NCI-H2029 treated with DMSO at 0.1 percent for 48 hours (cell line): ENCODE measurements at regions not wholly inside any gene's neighbourhood (a gene's known extent, or its start where the extent isn't known, plus 50 kb on each side); places are given as distances from the start of the nearest gene placed in this dataset.
"Not testable (repeated sequence)": the region's sequence is repeated elsewhere in the genome, so short reads cannot be mapped to it uniquely, and the experiment has no call there.

Experiments used
- DNase-seq: peaks from one replicate; lab custom pipeline; 2025; lab: John Stamatoyannopoulos, UW

DNA sequence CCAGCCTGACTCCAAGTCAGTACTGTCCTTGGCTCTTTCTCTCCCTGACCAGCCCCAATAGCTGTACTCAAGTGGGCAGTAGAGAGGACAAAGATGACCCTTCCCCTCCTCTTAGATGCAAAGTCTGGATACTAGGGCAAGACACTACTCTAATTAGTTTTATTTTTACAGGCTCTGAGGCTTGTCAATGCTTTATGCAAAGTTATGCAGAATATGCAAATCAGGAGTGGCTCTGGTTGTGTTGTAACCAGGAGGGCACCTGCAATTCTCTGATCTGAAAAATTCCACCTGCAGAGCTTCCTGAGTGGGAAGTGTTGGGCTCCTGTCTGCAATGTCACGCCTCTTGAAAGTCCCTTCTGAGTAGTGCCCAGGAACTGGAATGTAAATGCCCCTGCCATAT lies 201.5 kb downstream of the RGS3 start:
- DNase-seq, result no peak

DNA sequence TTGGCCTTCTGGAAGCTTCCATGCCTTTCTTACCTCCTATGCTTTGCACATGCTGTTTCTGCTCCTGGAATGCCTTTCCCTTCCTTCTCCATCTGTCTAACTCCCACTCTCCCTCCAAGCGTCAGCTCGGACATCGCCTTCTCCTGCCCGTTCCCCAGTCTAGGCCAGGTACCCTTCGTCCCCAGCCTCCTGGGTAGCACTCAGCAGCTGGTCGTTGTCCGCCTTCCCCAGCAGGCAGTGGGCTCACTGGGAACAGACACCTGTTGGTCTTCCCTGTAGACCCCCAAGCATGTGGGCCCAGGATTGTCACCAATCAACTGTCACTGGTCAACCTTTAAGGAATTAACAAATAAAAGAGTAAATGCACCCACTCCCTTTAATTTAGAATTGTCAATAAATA lies 202.2 kb downstream of the RGS3 start:
- DNase-seq, result no peak

DNA sequence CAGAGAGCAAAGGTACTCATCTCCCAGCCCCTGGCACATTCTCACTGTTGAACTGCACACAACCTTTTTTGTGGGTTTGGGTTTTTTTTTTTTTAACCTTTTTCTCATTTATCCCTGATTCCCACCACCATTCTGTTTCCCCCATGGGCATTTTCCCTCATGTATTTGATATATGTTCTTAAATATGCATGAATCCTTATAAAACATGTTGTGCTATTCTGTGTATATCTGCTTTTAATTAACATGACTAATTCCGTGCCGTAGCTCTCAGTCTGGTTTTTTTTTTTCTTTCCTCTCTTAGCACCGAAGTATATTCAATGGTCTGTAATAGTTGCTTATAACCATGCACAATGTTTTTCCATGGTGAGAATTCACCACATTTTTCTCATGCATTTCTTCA lies 204.5 kb downstream of the RGS3 start:
- DNase-seq, result no peak

DNA sequence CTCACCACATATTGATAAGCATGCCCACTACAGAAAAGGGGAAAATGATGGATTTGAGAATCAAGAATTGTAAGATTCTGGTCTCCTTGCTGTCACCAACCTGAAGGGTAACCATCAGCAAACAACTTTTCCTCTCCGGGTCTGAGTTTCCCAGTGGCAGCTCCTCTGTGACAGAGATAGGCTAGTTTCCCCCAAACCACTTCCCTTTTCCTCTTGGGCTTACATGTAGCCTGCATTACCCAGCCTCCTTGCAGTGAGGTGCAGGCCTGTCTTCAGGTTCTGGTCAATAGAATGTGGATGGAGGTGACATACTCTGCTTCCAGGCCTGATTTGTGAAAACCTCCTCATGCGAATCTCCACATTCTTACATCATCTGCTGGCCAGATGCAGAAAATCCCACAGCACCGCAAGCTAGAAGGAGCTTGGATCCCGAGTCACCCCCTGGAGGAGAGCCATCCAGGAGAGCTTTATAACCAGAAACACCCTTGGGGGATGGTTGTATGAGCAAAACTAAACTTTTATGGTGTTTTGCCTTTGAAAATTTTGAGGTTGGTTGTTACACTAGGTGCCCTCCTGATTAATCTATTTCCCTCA lies 206.1 kb downstream of the RGS3 start:
- no peak for DNase-seq

DNA sequence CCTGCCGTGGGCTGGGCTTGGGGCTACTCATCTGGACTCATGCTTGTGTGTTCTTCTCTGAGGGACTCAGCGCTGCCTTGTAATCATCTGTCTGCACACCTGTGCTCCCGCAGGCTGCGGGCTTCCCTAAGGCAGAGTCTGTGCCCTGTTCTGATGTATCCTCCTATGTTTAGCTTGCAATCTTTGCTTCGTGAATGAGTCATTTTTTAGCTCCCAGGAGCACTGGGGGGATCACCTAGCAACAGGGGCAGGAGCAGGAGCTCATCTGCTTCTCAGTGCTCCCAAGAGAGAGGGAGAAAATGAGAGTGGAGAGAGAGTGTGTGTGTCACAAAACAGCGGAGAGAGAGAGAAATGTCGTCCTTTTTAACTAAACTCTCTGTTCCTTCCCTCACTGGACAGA lies 202.4 kb upstream of the ZNF618 start:
- no peak for DNase-seq

DNA sequence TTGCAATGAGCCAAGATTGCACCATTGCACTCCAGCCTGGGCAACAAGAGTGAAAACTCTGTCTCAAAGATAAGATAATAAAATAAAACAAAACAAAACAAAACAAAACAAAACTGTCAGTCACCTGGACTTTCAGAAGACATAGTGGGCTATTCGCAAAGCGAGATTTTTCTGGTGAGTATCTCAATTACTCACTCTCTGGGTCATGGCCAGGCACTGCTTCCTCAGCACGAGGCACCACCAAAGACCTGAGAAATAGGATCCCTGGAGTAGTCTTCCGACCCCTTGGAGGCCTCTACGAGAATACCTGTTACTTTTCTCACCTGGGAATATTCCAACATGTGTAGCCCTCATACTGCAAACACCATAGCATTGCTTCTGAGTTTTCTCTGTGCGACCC lies 201.7 kb upstream of the ZNF618 start:
- no peak for DNase-seq

DNA sequence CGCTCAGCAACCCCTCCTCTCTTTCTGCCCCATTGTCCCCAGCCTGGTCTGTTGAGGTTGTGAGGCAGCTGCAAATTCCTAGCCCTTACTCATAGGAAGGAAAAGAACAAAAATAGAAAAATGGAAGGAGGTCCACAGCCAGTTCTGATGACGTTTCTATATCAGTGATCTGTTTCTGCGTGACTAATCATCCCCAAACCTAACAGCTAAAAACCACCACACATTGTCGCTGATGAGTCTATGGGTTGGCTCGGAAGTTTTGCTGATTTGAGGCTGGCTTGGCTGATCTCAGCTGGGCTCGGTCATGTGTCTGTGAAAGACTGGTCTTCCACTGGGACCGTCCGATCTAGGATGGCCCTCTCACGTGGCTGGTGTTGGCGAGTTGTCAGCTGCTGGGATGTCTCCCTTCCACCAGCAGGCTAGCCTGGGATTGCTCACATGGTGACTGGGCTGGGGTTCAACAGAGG lies 200.6 kb upstream of the ZNF618 start:
- DNase-seq, result no peak

DNA sequence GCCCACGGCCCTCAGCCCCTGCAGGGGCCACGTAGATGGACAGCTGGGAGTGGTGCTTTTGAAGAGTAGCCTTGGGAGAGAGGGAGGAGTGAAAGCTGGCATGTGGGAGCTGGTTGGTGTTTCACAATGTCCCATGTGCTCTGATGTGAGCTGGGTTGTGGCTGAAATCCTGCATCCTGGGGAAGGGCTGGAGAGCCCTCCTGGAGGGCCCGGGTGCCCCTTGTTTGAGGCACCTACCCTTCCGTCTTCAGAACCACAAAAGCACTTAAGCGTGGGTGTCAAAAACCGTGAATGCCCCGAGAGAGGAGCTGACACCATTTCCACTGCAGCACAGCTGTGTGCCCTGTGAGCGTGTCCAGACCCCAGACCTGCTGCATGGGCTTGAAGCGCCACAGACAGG lies 199.1 kb upstream of the ZNF618 start:
- no peak for DNase-seq

DNA sequence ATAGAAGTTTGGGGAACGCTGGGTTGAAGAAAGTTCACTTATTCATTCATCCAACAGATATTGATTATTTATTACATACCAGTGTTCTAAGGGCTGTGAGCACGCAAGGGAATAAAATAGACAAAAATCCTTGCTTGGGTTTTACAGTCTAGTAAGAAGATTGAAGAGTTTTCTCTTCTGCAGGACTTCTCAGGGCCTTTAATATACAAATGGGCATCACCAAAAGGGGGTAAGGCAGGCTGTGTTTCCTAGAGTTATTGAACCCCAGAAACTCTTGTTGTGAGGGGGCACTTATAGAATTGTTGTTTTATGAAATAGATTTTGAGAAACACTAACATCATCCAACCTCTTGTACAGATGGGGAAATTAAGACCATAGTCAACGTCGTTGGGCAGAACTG lies 198.5 kb upstream of the ZNF618 start:
- DNase-seq, result no peak

DNA sequence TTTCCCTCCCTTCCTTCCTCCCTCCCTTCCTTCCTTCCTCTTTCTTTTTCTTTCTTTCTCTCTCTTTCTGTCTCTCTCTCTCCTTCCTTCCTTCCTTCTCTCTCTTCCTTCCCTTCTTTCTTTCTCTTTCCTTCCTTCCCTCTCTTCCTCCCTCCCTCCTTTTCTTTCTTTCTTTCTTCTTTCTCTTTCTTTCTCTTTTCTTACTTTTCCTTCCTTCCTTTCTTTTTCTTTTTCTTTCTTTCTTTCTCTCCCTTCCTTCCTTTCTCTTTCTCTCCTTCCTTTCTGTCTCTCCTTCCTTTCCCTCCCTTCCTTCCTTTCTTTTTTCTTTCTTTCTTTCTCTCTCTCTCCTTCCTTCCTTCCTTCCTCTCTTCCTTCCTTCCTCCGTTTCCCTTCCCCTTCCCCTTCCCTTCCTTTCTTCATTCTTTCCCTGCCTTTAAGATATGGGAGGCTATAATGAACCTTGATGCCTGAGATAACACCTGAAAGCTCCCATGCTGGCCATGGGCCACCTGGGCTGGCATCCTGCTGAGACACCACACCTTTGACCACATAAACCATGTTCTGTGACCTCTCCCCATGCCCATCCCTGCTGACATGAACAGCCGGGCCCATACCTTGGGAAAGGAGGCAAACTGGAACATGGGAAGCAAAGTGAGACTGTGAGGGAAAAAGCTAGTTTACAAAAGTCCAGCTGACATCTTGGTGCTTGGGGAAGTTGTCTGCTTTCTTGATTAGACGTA lies 197.8 kb upstream of the ZNF618 start:
- DNase-seq, result no peak

DNA sequence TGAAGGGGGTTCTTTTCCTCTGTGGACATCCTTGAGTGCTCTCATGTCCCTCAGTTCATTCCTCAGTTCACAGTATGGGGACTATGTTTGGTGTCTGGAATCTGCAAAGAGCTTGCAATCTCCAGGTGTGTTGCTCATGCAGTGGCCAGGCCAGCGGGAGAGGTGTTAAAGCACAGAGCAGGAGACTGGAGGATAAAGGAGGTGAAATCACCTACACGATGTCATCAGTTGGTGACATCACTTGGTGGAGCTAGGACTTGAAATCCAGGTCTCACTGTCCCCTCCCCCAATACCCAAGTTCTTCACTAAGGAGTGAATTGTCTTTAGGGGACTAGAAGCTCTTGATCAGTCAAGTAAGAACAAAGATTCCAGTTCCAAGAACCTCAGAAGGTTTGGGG lies 197.3 kb upstream of the ZNF618 start:
- DNase-seq, result no peak

DNA sequence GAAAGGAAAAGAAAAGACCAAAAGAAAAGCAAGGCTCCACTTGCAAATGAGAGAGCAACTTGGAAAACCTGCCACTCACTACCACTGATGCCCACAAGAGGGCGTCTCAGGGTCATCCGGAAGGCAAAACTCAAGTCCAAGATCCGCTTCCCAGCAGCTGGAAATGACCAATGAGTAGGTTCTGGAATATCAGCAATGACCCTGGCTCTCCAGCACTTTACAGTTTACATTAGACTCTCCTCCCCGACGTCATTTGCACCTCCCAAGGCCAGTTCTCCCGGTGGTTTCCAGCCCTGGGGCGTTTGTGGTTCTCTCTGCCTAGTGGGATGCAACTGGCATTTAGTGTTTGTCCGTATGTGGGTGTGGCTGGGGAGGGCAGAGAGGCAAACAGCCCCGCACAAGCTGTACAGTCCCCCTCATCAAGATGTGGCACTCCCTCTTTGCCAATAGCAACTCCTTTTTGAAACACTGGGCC lies 193.8 kb upstream of the ZNF618 start:
- DNase-seq, result peak; percentile 42

DNA sequence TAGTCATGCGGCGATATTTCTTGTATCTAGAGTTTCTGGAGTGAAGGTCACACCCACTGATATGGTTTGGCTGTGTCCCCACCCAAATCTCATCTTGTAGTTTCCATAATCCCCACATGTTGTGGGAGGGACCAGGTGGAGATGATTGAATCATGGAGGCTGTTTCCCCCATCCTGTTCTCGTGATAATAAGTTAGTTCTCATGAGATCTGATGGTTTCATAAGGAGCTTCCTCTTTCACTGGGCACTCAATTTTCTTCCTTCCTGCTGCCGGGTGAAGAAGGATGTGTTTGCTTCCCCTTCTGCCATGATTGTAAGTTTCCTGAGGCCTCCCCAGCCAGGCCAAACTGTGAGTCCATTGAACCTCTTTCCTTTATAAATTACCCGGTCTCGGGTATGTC lies 190.5 kb upstream of the ZNF618 start:
- DNase-seq, result not testable (repeated sequence)

DNA sequence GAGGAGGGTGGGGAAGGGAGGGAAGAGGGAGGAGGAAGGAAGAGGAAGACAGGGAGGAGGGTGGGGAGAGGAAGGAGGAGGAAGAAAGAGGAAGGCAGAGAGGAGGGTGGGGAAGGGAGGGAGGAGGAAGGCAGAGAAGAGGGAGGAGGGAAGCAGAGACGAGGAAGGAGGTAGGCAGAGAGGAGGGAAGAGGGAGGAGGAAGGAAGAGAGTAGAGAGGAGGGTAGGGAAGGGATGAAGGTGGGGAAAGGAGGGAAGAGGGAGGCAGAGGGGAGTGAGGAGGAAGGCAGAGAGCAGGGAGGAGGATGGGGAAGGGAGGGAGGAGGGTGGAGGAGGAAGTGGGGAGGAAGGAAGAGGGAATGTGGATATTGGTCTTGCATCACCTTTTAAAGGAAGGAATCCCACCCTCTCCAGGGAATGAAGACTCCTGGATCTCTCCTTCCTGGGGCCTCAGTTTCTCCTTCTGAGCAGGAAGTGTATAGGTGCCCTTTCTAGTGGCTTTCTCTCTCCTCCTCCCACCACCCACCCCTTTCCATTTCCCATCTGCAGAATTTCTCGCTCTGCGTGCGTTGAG lies 188.9 kb upstream of the ZNF618 start:
- no peak for DNase-seq

DNA sequence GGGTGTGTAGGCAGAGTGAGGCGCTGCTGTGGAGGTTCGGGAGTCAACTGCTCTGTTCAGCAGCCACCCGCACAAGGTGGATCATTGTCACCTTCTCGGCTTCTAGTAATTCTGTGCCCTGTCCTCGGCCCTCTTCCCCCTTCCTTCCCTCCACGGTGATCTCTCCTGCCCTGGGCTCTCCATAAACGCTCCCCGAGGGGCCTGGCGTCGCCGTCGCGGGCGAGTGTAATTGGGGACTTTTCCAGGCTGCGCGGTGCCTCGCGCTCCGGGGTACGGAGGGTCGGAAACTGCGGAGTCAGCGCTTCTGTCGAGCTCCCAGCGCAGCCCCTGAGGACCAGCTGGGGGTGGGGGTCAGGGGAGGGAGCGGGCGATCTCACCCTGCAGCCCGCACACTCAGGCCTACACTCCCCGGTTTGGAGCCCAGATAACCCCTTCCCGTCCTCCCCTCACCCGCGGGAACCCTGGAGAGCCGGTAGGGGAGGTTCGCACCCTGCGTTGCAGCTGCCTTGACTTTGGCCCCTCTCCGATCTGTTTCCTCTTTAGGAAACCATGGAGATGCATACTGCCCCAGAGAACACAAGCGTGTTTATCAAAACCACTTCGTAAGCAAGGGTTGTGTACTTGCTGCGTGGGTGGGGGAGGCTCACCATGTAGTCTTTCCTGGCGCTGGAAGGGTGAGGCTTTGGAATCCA lies 188.3 kb upstream of the ZNF618 start:
- peak; percentile 4 for DNase-seq

DNA sequence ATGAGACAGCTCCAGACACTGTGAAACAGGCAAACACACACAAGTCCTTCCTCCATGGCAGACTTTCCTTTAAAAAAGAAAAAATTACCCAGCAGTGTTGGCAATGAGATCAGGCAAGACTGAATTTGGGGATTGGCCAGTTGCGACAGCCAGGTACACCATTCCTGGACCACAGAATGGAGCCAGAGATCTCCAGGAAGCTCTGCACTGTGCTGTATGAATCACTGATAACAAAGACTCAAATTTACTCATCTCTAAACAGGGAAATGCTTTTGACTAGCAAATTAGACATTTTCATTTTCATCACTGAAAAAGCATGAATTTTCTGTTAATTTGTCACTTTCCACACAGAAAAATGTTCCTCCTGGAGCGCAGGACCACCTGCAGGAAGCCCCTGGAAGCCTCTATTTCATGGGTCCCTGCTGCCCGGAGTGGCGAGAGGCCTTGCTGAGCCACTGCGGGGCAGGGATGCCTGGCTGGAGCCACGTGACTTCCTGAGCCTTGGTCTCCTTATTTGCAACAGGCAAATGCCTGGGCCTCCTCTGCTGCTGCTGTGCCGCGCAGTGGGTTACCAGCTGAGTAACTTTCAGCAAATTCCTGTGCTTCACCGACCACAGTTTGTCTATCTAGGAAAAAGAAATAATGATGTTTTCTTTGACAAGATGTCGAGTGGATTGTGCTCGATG lies 185.9 kb upstream of the ZNF618 start:
- no peak for DNase-seq

DNA sequence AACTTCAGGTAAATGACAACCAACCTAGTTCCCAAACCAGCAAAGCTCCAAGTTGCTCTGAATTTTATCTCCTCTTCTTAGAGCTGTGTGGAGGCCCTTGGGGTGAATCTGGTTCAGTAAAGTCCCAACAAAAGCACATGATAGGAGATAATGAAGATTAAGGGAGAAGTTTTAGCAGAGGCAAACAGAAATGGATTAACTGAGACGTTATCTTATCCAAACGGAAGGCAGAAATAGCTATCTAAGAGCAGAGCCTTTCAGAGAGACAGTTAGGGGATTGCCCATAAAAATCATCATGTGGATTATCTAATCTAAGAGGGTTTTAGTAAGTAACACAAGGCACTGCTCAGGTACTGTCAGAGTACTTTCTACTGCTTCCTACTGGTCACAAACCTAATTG lies 183.9 kb upstream of the ZNF618 start:
- no peak for DNase-seq

DNA sequence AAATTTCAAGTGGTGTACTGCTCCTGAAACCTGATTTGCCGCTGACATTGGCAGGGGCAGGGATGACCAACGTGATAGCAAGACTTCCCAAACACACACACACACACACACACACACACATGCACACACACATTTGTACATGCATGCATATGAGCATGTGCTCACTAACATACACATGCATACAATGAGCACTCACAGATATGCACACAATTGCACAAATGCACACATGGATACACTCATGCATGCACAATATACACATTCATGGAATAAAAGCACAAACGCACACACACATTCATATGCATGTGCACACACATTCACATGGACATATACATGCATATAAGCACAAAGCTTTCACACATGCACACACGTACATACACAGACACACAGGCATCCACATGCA lies 181.2 kb upstream of the ZNF618 start:
- DNase-seq, result no peak

DNA sequence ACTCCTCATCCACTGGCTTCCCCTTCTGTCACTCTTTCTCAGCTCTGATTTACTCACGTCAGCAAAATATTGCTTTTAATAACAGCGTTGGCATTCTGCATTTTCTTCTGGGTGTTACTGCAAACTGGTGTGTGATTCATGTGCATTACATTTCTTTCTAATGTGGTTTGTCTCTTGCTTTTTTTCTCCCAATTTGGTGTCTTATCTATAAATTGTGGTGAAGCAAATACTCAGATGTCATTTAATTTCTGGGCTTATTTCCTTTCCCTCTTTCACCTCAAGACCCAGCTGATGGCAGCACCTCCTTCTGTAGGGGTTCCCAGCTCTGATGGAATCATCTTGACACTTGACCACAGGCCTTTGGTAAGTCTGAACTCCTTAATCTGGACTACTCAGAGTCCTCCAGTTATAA lies 180.7 kb upstream of the ZNF618 start:
- DNase-seq, result no peak

DNA sequence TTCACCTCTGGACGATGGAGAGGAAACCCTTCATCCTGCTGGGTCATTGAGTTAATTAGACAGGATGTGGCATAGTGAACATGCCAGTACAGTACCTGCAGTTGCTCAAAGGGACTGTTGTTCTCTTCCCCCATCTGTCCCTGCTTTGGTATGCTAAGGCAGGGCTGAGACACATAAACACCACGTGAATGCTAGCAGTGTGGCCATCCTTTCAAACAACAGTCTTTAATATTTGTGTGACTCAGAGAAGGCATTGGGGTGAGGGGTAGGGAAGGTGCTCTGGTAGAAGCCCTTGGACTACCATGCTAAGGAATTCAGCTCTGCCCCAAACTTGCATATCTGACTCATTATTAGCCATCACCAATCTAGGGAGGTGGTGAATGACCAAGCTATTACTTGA lies 180.2 kb upstream of the ZNF618 start:
- DNase-seq, result no peak

DNA sequence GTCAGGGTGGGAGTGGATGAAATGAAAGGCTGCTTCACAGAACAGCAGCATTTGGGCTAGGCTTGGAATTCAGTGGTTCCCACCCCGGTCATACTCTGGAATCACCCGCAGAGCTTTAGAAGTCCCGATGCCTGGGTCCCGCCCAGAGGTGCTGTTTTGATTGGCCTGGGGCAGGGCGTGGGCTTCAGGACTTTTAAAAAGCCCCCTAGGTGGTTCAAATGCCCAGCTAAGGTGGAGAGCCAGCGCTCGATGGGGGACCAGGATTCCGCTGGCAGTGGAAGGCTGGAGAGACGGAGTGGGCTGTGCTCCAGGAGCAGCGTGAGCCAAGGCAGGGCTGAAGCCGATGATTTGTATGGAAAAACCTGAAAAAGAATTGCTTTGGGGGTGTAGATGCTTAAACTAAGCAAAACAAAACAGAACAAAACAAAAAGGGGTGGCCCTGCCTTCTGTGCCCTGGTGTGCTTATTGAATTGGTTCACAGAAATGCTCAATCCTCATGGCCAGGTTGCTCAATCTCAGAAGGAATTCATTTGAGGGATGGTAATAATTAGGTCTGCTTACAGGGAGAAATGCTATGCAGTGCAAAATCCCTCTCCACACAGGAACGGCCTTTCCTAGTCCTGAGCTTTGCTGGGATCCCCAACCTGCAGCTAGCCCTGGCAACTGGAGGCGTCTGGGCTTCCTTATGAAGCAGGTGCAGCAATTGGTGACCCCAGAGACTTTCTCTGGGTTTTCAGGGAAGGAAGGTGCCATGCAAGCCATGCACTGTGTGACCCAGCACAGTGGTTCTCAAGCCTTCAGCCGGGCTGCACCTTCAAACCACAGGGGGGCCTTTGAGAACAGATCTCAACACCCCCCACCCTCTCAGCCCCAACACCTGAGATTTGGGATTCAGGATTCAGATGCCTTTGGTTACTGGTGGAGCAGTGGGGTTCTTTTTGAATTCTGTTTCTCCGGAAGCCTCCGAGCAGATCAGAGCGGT lies 174.0 kb upstream of the ZNF618 start:
- DNase-seq, result no peak
